SK-N-SH (cell line): ENCODE measurements at regions not wholly inside any gene's neighbourhood (a gene's known extent, or its start where the extent isn't known, plus 50 kb on each side); places are given as distances from the start of the nearest gene placed in this dataset.

ENCODE experiments used
- CTCF ChIA-PET: fragments of 300-600, 350-600 bp; formaldehyde crosslinking; extraction: SDS; loops from one replicate; lab custom pipeline; 2021; lab: Yijun Ruan, JAX
- POLR2A ChIA-PET: fragments of 350-600 bp; sonication (Branson Sonifier 250); formaldehyde crosslinking; extraction: SDS; loops from one replicate; lab custom pipeline; 2020; ENCODE audit warnings: antibody characterized with exemption, inconsistent platforms; lab: Yijun Ruan, JAX
- DNase-seq: peaks from one replicate; pipeline ENCODE4 v3.0.0; 2012
- H2AFZ ChIP-seq: fragments of 200-600 bp; sonication (generic); 2 replicates; pipeline ENCODE4 v1.8.1; 2016; ENCODE audit warnings: antibody characterized with exemption, mild to moderate bottlenecking, low read depth
- H3F3A ChIP-seq: fragments of 200-600 bp; sonication (generic); replicated peaks from 2 replicates; pipeline ENCODE3; 2016; ENCODE audit warnings: antibody characterized with exemption, mild to moderate bottlenecking; ENCODE audit not compliant: insufficient read depth
- H3K27ac ChIP-seq, 2 experiments: fragments of 200-500 bp in 1 of 2; fragments of 200-600 bp in 1 of 2; sonication (Bioruptor generic) in 1 of 2; sonication (generic), shearing (Covaris generic) in 1 of 2; 2 replicates each; pipeline versions ENCODE4 v1.5.1 to v1.6.1; 2014 to 2016; ENCODE audit warnings: low read depth in 2 of 2, inconsistent platforms in 1 of 2, low read length in 1 of 2, mild to moderate bottlenecking in 1 of 2, mixed read lengths in 1 of 2
- H3K27me3 ChIP-seq: fragments of 200-600 bp; sonication (generic), shearing (Covaris generic); 2 replicates; pipeline ENCODE4 v1.6.1; 2016; ENCODE audit warnings: mixed run types; ENCODE audit not compliant: insufficient read depth
- H3K36me3 ChIP-seq, 2 experiments: fragments of 200-500 bp in 1 of 2; fragments of 200-600 bp in 1 of 2; sonication (Bioruptor generic) in 1 of 2; sonication (generic) in 1 of 2; replicated peaks in 1 of 2; 2 replicates each; pipeline versions ENCODE3 to v1.5.1; 2014 to 2016; ENCODE audit warnings: low read length in 1 of 2, mild to moderate bottlenecking in 1 of 2; ENCODE audit not compliant: insufficient read depth in 2 of 2, control insufficient read depth in 1 of 2
- H3K4me1 ChIP-seq, 2 experiments: fragments of 200-500 bp in 1 of 2; fragments of 200-600 bp in 1 of 2; sonication (Bioruptor generic) in 1 of 2; sonication (generic), shearing (Covaris generic) in 1 of 2; 2 replicates each; pipeline versions ENCODE4 v1.5.1 to v1.6.1; 2014 to 2016; ENCODE audit warnings: low read depth in 1 of 2, low read length in 1 of 2, mixed run types in 1 of 2; ENCODE audit not compliant: insufficient read depth in 2 of 2, control insufficient read depth in 1 of 2
- H3K4me2 ChIP-seq: fragments of 200-600 bp; sonication (generic), shearing (Covaris generic); 2 replicates; pipeline ENCODE4 v1.6.1; 2017; ENCODE audit warnings: mixed run types
- H3K4me3 ChIP-seq, 2 experiments: fragments of 200-500 bp in 1 of 2; fragments of 200-600 bp in 1 of 2; sonication (Bioruptor generic) in 1 of 2; sonication (generic), shearing (Covaris generic) in 1 of 2; 2 replicates each; pipeline versions ENCODE4 v1.5.1 to v1.8.1; 2014 to 2016; ENCODE audit warnings: low read depth in 2 of 2, inconsistent platforms in 1 of 2, low read length in 1 of 2, mild to moderate bottlenecking in 1 of 2, mixed read lengths in 1 of 2, moderate library complexity in 1 of 2
- H3K79me2 ChIP-seq: fragments of 200-600 bp; sonication (generic); 2 replicates; pipeline ENCODE4 v1.8.1; 2017; ENCODE audit warnings: mild to moderate bottlenecking; ENCODE audit not compliant: insufficient read depth
- H3K9ac ChIP-seq: fragments of 200-600 bp; sonication (generic); 2 replicates; pipeline ENCODE4 v1.6.1; 2017; ENCODE audit warnings: mixed run types
- H3K9me2 ChIP-seq: fragments of 200-600 bp; sonication (generic); 2 replicates; pipeline ENCODE4 v1.6.1; 2017; ENCODE audit warnings: mixed run types
- H3K9me3 ChIP-seq: fragments of 200-600 bp; sonication (generic); 2 replicates; pipeline ENCODE4 v1.6.1; 2017; ENCODE audit warnings: mixed run types, mild to moderate bottlenecking, moderate library complexity
- H4K20me1 ChIP-seq: fragments of 200-600 bp; sonication (generic); 2 replicates; pipeline ENCODE4 v1.6.1; 2017; ENCODE audit warnings: mild to moderate bottlenecking, mixed run types; ENCODE audit not compliant: insufficient read depth
- FOSL2 ChIP-seq: IDR thresholded peaks from 2 replicates; pipeline ENCODE4 v1.4.0; 2012; ENCODE audit warnings: low read depth, mild to moderate bottlenecking, moderate library complexity, borderline replicate concordance
- FOXM1 ChIP-seq: IDR thresholded peaks from 2 replicates; pipeline ENCODE4 v1.4.0; 2012; ENCODE audit warnings: low read depth, mild to moderate bottlenecking
- GABPA ChIP-seq: IDR thresholded peaks from 2 replicates; pipeline ENCODE4 v1.4.0; 2012; ENCODE audit warnings: low read depth, mild to moderate bottlenecking
- GATA2 ChIP-seq: sonication (generic); formaldehyde crosslinking; IDR thresholded peaks from 2 replicates; pipeline ENCODE4 v1.5.0; 2020; ENCODE audit warnings: mild to moderate bottlenecking, missing genetic modification reagents
- JUND ChIP-seq: IDR thresholded peaks from 2 replicates; pipeline ENCODE4 v1.4.0; 2012
- MEF2A ChIP-seq: IDR thresholded peaks from 2 replicates; pipeline ENCODE4 v1.4.0; 2012; ENCODE audit warnings: low read depth, borderline replicate concordance
- NRF1 ChIP-seq: IDR thresholded peaks from 2 replicates; pipeline ENCODE4 v1.6.1; 2012; ENCODE audit warnings: low read depth, mild to moderate bottlenecking, low read length
- RCOR1 ChIP-seq: fragments of 150-350 bp; IDR thresholded peaks from 2 replicates; pipeline ENCODE4 v1.6.1; 2017; ENCODE audit warnings: antibody characterized with exemption, low read length
- REST ChIP-seq: IDR thresholded peaks from 2 replicates; pipeline ENCODE4 v1.6.1; 2012; ENCODE audit warnings: mild to moderate bottlenecking, low read depth, low read length, moderate library complexity
- RXRA ChIP-seq: IDR thresholded peaks from 2 replicates; pipeline ENCODE4 v1.4.0; 2012; ENCODE audit warnings: low read depth, mild to moderate bottlenecking, borderline replicate concordance
- SIN3A ChIP-seq: IDR thresholded peaks from 2 replicates; pipeline ENCODE4 v1.6.1; 2012; ENCODE audit warnings: low read depth, mild to moderate bottlenecking, low read length, moderate library complexity, borderline replicate concordance
- SMC3 ChIP-seq: IDR thresholded peaks from 2 replicates; pipeline ENCODE4 v1.6.1; 2012; ENCODE audit warnings: low read depth, low read length, improper control_type of control experiment
- TCF12 ChIP-seq: IDR thresholded peaks from 2 replicates; pipeline ENCODE4 v1.4.0; 2012
- WGBS: methylation state at CpG from one replicate; pipeline ENCODE4 v1.1.6; 2017; ENCODE audit warnings: low lambda C conversion rate; 5-methylcytosine and 5-hydroxymethylcytosine counted together
- TF ChIP-seq, protein P1 (sequence below): IDR thresholded peaks from 2 replicates; pipeline ENCODE4; 2012

DNA sequence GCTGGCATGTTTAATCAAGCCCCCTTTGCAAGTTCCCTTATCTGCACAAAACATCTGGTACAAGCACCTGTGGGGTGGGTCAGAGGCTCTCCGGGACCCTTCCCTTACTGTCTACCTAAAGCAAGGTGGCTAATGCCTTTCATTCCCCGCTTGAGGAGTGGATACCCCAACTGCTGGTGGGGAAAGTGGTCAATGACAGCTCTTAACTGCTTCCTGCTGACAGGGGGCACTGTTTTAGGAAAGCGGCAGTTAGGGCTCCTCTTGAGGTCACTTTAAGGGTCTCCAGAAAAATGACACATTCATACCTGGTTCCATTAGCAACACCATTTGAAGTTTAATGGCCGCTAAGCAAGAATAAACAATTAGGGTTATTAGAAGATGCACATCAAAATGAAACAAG, 761.8 kb upstream of the PHF14 start (continued):
- TF ChIP-seq SIN3A: no peak
- no peak for TF ChIP-seq FOSL2
- TF ChIP-seq REST: no peak

DNA sequence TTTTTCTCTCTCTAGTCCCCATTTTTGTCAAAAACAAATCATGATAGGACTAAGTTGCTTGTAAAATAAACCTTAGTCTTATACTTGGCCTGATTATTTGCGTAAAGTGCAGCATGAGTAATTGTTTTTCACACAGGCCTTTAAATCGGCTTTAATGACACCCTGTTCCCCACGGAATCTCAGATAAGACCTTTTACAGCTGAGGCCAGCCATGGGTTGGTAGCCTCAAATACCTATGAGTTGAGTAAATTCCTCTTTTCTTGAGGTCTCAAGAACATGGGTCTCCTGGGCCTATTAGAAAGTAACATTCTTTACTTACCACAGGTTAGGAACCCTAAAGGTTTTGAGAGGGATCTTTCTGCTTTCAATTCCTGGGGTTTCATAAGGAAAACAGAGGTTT, 761.0 kb upstream of the PHF14 start:
- TF ChIP-seq SIN3A (no peak), MEF2A (no peak), RXRA (no peak), NRF1 (no peak), FOXM1 (no peak)
- H3K27ac ChIP-seq: no peak overlapping the region
- H3K36me3 ChIP-seq: no peaks in the 10 kb centered on the region
- no peak overlapping the region for H3K4me3 ChIP-seq
- H3K4me2 ChIP-seq: no peak overlapping the region
- H4K20me1 ChIP-seq: no peaks in the 10 kb centered on the region
- no peaks in the 10 kb centered on the region for H3K79me2 ChIP-seq
- CTCF ChIA-PET: interaction anchor here (1.7 kb wide), 1 partner anchor 22 kb away, joined by 4 read pairs; no protein-coding TSS in a partner anchor
- no peaks in the 10 kb centered on the region for H3F3A ChIP-seq
- H3K9me2 ChIP-seq: no peaks in the 10 kb centered on the region
- H2AFZ ChIP-seq: no peak overlapping the region
- POLR2A ChIA-PET: no interaction called here
- no peak for DNase-seq
- WGBS: 56% methylated on average over 3 of the region's 3 CpGs
- H3K27me3 ChIP-seq: no peaks in the 10 kb centered on the region
- H3K4me1 ChIP-seq: no peaks in the 10 kb centered on the region
- no peak overlapping the region for H3K9ac ChIP-seq
- H3K9me3 ChIP-seq: no peaks in the 10 kb centered on the region

- Histone ChIP-seq H3K4me3 (no peak overlapping the region), H3K27me3 (no peaks in the 10 kb centered on the region), H3K36me3 (no peaks in the 10 kb centered on the region), H3K9me3 (peaks cover 9% of the 10 kb centered on the region; the same call in 1 of the 2 replicates), H3K4me2 (no peak overlapping the region), H3K79me2 (no peaks in the 10 kb centered on the region), H3F3A (no peaks in the 10 kb centered on the region), H3K27ac (no peak overlapping the region), H3K9ac (no peak overlapping the region), H3K9me2 (no peaks in the 10 kb centered on the region), H3K4me1 (no peaks in the 10 kb centered on the region; a peak in 1 of 4 replicates), H4K20me1 (no peaks in the 10 kb centered on the region), H2AFZ (no peak overlapping the region)
- ChIA-PET POLR2A (no interaction called here), CTCF (interaction anchor here (1.5 to 2.6 kb wide), 3 partner anchors 11 to 24 kb away, joined by 4 to 9 read pairs (median 6); no protein-coding TSS in a partner anchor)
- no peak for TF ChIP-seq JUND
- TF ChIP-seq, protein P1, sequence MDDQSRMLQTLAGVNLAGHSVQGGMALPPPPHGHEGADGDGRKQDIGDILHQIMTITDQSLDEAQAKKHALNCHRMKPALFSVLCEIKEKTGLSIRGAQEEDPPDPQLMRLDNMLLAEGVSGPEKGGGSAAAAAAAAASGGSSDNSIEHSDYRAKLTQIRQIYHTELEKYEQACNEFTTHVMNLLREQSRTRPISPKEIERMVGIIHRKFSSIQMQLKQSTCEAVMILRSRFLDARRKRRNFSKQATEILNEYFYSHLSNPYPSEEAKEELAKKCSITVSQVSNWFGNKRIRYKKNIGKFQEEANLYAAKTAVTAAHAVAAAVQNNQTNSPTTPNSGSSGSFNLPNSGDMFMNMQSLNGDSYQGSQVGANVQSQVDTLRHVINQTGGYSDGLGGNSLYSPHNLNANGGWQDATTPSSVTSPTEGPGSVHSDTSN: no peak
- TF ChIP-seq GATA2 (CRISPR knock-in tag): no peak
- TF ChIP-seq SMC3: no peak
- no peak for TF ChIP-seq MEF2A
- no peak for TF ChIP-seq RCOR1
- no peak for TF ChIP-seq GABPA
- TF ChIP-seq TCF12: no peak
- no peak for TF ChIP-seq RXRA
- WGBS: 30% methylated on average over 2 of the region's 2 CpGs
- DNase-seq: no peak
Observed at GRCh38 chr7:10216462-10216861, 757.2 kb upstream of the PHF14 start.
